Spleen (tissue), 7 donors: ENCODE measurements at regions not wholly inside any gene's neighbourhood (a gene's known extent, or its start where the extent isn't known, plus 50 kb on each side); places are given as distances from the start of the nearest gene placed in this dataset.
"Not testable (repeated sequence)": the region's sequence is repeated elsewhere in the genome, so short reads cannot be mapped to it uniquely, and the experiment has no call there.

ENCODE experiments used
- CTCF ChIP-seq, 11 experiments: fragments of 200-600 bp in 7 of 11; fragments of 450-650 bp in 4 of 11; sonication (generic) in 4 of 11; IDR thresholded peaks in 8 of 11; conservative IDR thresholded peaks in 3 of 11; 1 replicate in 7 of 11; 2 replicates in 4 of 11; pipeline versions ENCODE4 v1.4.0 to v1.8.0; 2016 to 2021; ENCODE audit warnings: antibody characterized with exemption in 11 of 11, inconsistent platforms in 4 of 11, mild to moderate bottlenecking in 1 of 11
- POLR2A ChIP-seq, 3 donors: fragments of 450-650 bp; IDR thresholded peaks; one replicate each; pipeline ENCODE4 v1.5.1; 2017; ENCODE audit warnings: antibody characterized with exemption in 3 of 3, mild to moderate bottlenecking in 1 of 3
- POLR2AphosphoS5 ChIP-seq, 3 donors: sonication (generic); formaldehyde crosslinking; IDR thresholded peaks; one replicate each; pipeline ENCODE4 v1.5.1; 2017; ENCODE audit warnings: antibody characterized with exemption in 3 of 3
- donor health status: DM: no; HTN: no; CAD: no; lungs with moderate emphysema.
- donor health status: DM: no; HTN: no; CAD: no.
- donor health status: DM: no; HTN: no; CAD: no.

- not testable (repeated sequence) for TF ChIP-seq POLR2AphosphoS5 (IDR thresholded peaks at IDR 0.05); CTCF (IDR thresholded peaks at IDR 0.05 in 8 of 11, conservative IDR thresholded peaks at IDR 0.05 in 3 of 11); POLR2A (IDR thresholded peaks at IDR 0.05)
Measured at GRCh38 chr2:76172154-76172595, 461.5 kb upstream of the GCFC2 start.
